ENCODE measurements at regions not wholly inside any gene's neighbourhood (a gene's known extent, or its start where the extent isn't known, plus 50 kb on each side); places are given as distances from the start of the nearest gene placed in this dataset.
"Not testable (repeated sequence)": the region's sequence is repeated elsewhere in the genome, so short reads cannot be mapped to it uniquely, and the experiment has no call there.

DNA sequence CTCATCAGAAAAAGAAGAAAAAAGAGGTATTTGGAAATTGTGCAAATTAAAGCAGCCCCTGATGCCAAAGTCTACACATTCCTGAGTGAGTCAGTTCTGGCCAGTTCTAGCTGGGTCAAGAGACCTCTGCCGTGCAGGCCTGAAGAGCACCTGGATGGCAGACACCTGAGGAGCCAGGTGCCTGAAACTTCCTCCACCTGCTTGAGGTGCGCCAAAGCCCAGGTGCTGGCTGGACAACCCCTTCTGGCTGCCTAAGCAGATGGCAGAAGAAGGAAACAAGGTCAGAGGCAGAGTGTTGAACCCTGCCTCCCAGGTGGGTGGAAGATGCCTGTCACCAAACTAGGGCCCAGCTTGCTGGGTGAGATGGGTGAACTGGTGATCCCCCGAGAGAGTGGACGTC is 215.8 kb downstream of the GOLGA6L6 start:
- H3K36me3 Mint-ChIP-seq (ENCODE audit: insufficient read depth, unreplicated experiment); BruUV-seq (replicated peaks); intact Hi-C loops (cut with micrococcal nuclease; ENCODE audit: unreplicated experiment); H3K4me1 Mint-ChIP-seq (ENCODE audit: low read depth, unreplicated experiment); H3K27me3 Mint-ChIP-seq (ENCODE audit: unreplicated experiment); H3K27ac Mint-ChIP-seq (ENCODE audit: unreplicated experiment); H3K9me3 Mint-ChIP-seq (ENCODE audit: low read depth, unreplicated experiment); DNase-seq; H3K4me3 Mint-ChIP-seq (ENCODE audit: low read depth, unreplicated experiment); CTCF ChIA-PET: not testable (repeated sequence)

DNA sequence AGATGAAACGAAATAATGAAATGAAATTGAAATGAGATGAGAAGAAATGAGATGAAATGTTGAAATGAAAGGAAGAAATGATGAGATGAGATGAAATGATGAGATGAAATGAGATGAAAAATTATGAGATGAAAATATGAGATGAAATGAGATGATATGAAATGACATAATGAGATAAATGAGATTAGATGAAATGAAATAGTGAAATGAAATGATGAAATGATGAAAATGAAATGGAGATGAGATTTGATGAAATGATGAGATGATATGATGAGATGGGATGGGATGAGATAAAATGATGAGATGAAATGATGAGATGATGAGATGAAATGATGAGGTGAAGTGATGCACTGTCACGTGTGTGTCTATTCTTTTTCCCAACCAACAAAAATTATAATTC is 224.5 kb downstream of the GOLGA6L6 start:
- H3K27ac Mint-ChIP-seq (ENCODE audit: unreplicated experiment); H3K4me3 Mint-ChIP-seq (ENCODE audit: low read depth, unreplicated experiment); H3K36me3 Mint-ChIP-seq (ENCODE audit: insufficient read depth, unreplicated experiment); H3K9me3 Mint-ChIP-seq (ENCODE audit: low read depth, unreplicated experiment); CTCF ChIA-PET; H3K27me3 Mint-ChIP-seq (ENCODE audit: unreplicated experiment); H3K4me1 Mint-ChIP-seq (ENCODE audit: low read depth, unreplicated experiment); BruUV-seq (replicated peaks); intact Hi-C loops (cut with micrococcal nuclease; ENCODE audit: unreplicated experiment); DNase-seq: not testable (repeated sequence)

DNA sequence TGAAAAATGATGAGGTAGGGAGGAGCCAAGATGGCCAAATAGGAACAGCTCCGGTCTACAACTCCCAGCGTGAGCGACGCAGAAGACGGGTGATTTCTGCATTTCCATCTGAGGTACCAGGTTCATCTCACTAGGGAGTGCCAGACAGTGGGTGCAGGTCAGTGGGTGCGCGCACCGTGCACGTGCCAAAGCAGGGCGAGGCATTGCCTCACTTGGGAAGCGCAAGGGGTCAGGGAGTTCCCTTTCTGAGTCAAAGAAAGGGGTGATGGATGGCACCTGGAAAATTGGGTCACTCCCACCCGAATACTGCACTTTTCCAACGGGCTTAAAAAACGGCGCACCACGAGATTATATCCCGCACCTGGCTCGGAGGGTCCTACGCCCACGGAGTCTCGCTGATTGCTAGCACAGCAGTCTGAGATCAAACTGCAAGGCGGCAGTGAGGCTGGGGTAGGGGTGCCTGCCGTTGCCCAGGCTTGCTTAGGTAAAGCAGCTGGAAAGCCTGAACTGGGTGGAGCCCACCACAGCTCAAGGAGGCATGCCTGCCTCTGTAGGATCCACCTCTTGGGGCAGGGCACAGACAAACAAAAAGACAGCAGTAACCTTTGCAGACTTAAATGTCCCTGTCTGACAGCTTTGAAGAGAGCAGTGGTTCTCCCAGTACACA is 230.5 kb downstream of the GOLGA6L6 start:
- DNase-seq; H3K9me3 Mint-ChIP-seq (ENCODE audit: low read depth, unreplicated experiment); H3K4me1 Mint-ChIP-seq (ENCODE audit: low read depth, unreplicated experiment); H3K4me3 Mint-ChIP-seq (ENCODE audit: low read depth, unreplicated experiment); BruUV-seq (replicated peaks); intact Hi-C loops (cut with micrococcal nuclease; ENCODE audit: unreplicated experiment); H3K27ac Mint-ChIP-seq (ENCODE audit: unreplicated experiment); H3K27me3 Mint-ChIP-seq (ENCODE audit: unreplicated experiment); H3K36me3 Mint-ChIP-seq (ENCODE audit: insufficient read depth, unreplicated experiment); CTCF ChIA-PET: not testable (repeated sequence)

DNA sequence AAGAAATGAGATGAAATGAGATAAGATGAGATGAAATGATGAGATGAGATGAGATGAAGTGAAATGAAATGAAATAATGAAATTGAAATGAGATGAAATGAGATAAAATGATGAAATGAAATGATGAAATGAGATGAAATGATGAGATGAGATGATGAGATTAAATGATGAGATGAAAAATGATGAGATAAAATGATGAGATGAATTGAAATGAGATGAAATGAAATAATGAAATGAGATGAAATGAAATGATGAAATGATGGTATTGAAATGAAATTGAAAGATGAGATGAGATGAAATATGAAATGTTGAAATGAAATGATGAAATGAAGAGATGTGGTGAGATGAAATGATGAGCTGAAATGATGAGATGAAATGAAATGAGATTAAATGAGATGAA is 231.0 kb downstream of the GOLGA6L6 start:
- DNase-seq = no peak
- Mint-ChIP-seq H3K27ac (ENCODE audit: unreplicated experiment) (no peak overlapping the region), H3K4me3 (ENCODE audit: low read depth, unreplicated experiment) (no peak overlapping the region), H3K27me3 (ENCODE audit: unreplicated experiment) (no peaks in the 10 kb centered on the region), H3K9me3 (ENCODE audit: low read depth, unreplicated experiment) (no peaks in the 10 kb centered on the region), H3K36me3 (ENCODE audit: insufficient read depth, unreplicated experiment) (no peaks in the 10 kb centered on the region), H3K4me1 (ENCODE audit: low read depth, unreplicated experiment) (no peaks in the 10 kb centered on the region)
- no TSS peak for BruUV-seq (replicated peaks)
- CTCF ChIA-PET = no interaction called here
- intact Hi-C loops (cut with micrococcal nuclease; ENCODE audit: unreplicated experiment) = no loop called here
- TF ChIP-seq, protein P1, sequence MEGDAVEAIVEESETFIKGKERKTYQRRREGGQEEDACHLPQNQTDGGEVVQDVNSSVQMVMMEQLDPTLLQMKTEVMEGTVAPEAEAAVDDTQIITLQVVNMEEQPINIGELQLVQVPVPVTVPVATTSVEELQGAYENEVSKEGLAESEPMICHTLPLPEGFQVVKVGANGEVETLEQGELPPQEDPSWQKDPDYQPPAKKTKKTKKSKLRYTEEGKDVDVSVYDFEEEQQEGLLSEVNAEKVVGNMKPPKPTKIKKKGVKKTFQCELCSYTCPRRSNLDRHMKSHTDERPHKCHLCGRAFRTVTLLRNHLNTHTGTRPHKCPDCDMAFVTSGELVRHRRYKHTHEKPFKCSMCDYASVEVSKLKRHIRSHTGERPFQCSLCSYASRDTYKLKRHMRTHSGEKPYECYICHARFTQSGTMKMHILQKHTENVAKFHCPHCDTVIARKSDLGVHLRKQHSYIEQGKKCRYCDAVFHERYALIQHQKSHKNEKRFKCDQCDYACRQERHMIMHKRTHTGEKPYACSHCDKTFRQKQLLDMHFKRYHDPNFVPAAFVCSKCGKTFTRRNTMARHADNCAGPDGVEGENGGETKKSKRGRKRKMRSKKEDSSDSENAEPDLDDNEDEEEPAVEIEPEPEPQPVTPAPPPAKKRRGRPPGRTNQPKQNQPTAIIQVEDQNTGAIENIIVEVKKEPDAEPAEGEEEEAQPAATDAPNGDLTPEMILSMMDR (IDR thresholded peaks at IDR 0.05; ENCODE audit: unreplicated experiment) = no peak

DNA sequence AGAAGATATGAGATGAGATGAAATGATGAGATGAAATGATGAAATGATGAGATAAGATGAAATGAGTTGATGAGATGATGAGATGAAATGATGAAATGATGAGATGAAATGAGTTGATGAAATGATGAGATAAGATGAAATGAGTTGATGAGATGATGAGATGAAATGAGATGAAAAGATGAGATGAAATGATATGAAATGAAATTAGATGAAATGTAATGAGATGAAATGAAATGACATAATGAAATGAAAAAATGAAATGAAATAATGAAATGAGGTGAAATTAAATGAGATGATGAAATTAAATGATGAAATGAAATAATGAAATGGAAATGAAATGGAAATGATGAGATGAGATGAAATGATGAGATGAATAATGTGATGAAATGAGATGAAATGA is 231.6 kb downstream of the GOLGA6L6 start:
- H3K36me3 Mint-ChIP-seq (ENCODE audit: insufficient read depth, unreplicated experiment); H3K27me3 Mint-ChIP-seq (ENCODE audit: unreplicated experiment); H3K9me3 Mint-ChIP-seq (ENCODE audit: low read depth, unreplicated experiment); H3K27ac Mint-ChIP-seq (ENCODE audit: unreplicated experiment); DNase-seq; H3K4me3 Mint-ChIP-seq (ENCODE audit: low read depth, unreplicated experiment); CTCF ChIA-PET; BruUV-seq (replicated peaks); H3K4me1 Mint-ChIP-seq (ENCODE audit: low read depth, unreplicated experiment); intact Hi-C loops (cut with micrococcal nuclease; ENCODE audit: unreplicated experiment): not testable (repeated sequence)

DNA sequence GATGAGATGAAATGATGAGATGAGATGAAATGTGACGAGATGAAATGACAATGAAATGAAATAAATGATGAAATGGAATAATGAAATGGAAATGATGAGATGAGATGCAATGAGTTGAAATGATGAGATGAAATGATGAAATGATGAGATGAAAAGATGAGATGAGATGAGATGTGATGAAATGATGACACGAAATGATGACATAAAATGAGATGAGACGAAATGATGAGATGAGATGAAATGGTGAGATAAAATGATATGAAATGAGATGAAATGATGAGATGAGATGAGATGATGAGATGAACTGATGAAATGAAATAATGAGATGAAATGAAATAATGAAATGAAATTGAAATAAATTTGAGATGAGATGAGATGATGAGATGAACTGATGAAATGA is 232.2 kb downstream of the GOLGA6L6 start:
- H3K27me3 Mint-ChIP-seq (ENCODE audit: unreplicated experiment); DNase-seq; CTCF ChIA-PET; H3K9me3 Mint-ChIP-seq (ENCODE audit: low read depth, unreplicated experiment); H3K4me3 Mint-ChIP-seq (ENCODE audit: low read depth, unreplicated experiment); H3K4me1 Mint-ChIP-seq (ENCODE audit: low read depth, unreplicated experiment); intact Hi-C loops (cut with micrococcal nuclease; ENCODE audit: unreplicated experiment); H3K36me3 Mint-ChIP-seq (ENCODE audit: insufficient read depth, unreplicated experiment); H3K27ac Mint-ChIP-seq (ENCODE audit: unreplicated experiment); BruUV-seq (replicated peaks): not testable (repeated sequence)

DNA sequence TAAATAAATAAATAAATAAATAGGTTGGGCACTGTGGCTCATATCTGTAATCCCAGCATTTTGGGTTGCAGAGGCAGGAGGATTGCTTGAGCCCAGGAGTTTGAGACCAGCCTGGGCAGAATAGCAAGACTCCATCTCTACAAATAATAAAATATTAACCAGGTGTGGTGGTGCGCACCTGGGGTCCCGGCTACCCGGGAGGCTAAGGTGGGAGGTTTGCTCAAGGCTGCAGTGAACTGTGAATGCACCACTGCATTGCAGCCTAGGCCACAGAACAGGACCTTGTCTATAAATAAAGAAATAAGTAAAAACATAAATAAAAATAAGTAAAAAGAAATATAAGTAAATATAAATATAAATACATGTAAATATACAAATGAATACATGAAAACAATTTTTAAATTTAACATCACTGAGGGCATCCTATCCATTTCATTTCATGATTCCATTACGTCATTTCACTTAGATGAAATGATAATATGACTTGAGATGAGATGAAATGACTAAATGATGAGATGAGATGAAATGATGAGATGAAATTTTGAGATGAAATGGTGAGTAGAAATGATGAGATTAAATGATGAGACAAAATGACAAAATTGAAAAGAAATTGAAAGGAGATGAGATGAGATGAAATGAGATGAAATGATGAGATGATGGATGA is 233.4 kb downstream of the GOLGA6L6 start:
- H3K27ac Mint-ChIP-seq (ENCODE audit: unreplicated experiment); H3K27me3 Mint-ChIP-seq (ENCODE audit: unreplicated experiment); H3K4me1 Mint-ChIP-seq (ENCODE audit: low read depth, unreplicated experiment); CTCF ChIA-PET; BruUV-seq (replicated peaks); H3K4me3 Mint-ChIP-seq (ENCODE audit: low read depth, unreplicated experiment); H3K36me3 Mint-ChIP-seq (ENCODE audit: insufficient read depth, unreplicated experiment); intact Hi-C loops (cut with micrococcal nuclease; ENCODE audit: unreplicated experiment); H3K9me3 Mint-ChIP-seq (ENCODE audit: low read depth, unreplicated experiment); DNase-seq: not testable (repeated sequence)

DNA sequence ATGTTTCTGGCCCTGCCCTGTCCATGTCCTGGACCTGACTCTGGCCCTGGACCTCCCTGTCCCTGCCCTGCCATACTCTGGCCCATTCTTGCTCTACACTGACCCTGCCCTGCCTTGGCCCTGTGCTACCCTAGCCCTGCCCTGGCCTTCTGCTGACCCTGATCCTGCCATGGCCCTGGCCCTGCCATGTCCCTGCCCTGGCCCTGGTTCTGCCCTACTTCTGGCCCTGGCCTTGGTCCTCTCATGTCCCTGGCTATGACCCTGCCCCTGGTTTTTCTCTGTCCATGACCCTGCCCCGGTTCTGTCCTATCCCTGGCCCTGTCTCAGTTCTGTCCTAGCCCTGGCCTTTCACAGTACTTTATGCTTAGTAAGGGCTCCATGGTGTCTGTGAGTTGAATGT is 234.5 kb downstream of the GOLGA6L6 start:
- BruUV-seq (replicated peaks); H3K36me3 Mint-ChIP-seq (ENCODE audit: insufficient read depth, unreplicated experiment); intact Hi-C loops (cut with micrococcal nuclease; ENCODE audit: unreplicated experiment); H3K4me3 Mint-ChIP-seq (ENCODE audit: low read depth, unreplicated experiment); CTCF ChIA-PET; H3K27ac Mint-ChIP-seq (ENCODE audit: unreplicated experiment); H3K4me1 Mint-ChIP-seq (ENCODE audit: low read depth, unreplicated experiment); H3K9me3 Mint-ChIP-seq (ENCODE audit: low read depth, unreplicated experiment); H3K27me3 Mint-ChIP-seq (ENCODE audit: unreplicated experiment); DNase-seq: not testable (repeated sequence)

DNA sequence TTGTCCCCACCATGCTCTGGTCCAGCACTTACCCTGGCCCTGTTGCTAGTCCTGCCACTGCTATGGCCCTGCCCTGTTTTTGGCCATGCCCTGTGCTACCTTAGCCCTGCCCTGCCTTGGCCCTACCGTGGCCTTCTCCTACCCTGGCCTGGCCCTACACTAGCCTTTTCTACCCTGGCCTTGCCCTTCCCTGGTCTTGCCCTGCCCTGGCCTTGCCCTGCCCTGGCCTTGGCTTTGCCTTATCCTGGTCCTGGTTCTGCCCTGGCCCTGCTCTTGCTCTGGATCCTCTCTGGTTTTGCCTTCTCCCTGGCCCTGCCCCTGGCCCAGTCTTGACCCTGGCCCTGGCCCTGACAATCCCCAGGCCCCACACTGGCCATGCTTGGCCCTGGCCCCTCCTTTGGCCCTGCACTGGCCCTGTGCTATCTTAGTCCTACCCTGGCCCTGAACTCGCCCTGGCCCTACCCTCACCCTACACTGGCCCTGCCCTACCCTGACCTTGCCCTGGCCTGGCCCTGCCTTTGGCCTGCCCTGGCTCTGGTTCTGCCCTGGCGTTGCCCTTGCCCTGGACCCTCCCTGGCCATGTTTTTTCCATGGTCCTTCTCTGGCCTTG is 235.0 kb downstream of the GOLGA6L6 start:
- DNase-seq; H3K4me1 Mint-ChIP-seq (ENCODE audit: low read depth, unreplicated experiment); CTCF ChIA-PET; H3K9me3 Mint-ChIP-seq (ENCODE audit: low read depth, unreplicated experiment); H3K27me3 Mint-ChIP-seq (ENCODE audit: unreplicated experiment); intact Hi-C loops (cut with micrococcal nuclease; ENCODE audit: unreplicated experiment); BruUV-seq (replicated peaks); H3K36me3 Mint-ChIP-seq (ENCODE audit: insufficient read depth, unreplicated experiment); H3K27ac Mint-ChIP-seq (ENCODE audit: unreplicated experiment); H3K4me3 Mint-ChIP-seq (ENCODE audit: low read depth, unreplicated experiment): not testable (repeated sequence)
